IMR-90 (cell line): ENCODE measurements at regions not wholly inside any gene's neighbourhood (a gene's known extent, or its start where the extent isn't known, plus 50 kb on each side); places are given as distances from the start of the nearest gene placed in this dataset.

Source experiments
- CEBPB ChIP-seq: IDR thresholded peaks from 2 replicates; pipeline ENCODE4 v1.6.1; 2012; ENCODE audit warnings: low read depth, low read length, improper control_type of control experiment
- CHD1 ChIP-seq: IDR thresholded peaks from 2 replicates; pipeline ENCODE4 v1.6.1; 2012; ENCODE audit warnings: low read depth, low read length, improper control_type of control experiment
- FOS ChIP-seq: fragments of 150-350 bp; IDR thresholded peaks from 2 replicates; pipeline ENCODE4 v1.6.1; 2016; ENCODE audit warnings: low read depth, low read length
- MAFK ChIP-seq: IDR thresholded peaks from 2 replicates; pipeline ENCODE4 v1.6.1; 2012; ENCODE audit warnings: low read depth, low read length, improper control_type of control experiment
- MXI1 ChIP-seq: IDR thresholded peaks from 2 replicates; pipeline ENCODE4 v1.6.1; 2012; ENCODE audit warnings: low read depth, mild to moderate bottlenecking, low read length, moderate library complexity, borderline replicate concordance
- POLR2A ChIP-seq: IDR thresholded peaks from 2 replicates; pipeline ENCODE4 v1.6.1; 2012; ENCODE audit warnings: mild to moderate bottlenecking, low read depth, low read length
- RAD21 ChIP-seq: IDR thresholded peaks from 2 replicates; pipeline ENCODE4 v1.6.1; 2012; ENCODE audit warnings: low read length, improper control_type of control experiment
- RCOR1 ChIP-seq: IDR thresholded peaks from 2 replicates; pipeline ENCODE4 v1.6.1; 2012; ENCODE audit warnings: mild to moderate bottlenecking, low read length, improper control_type of control experiment; ENCODE audit not compliant: insufficient replicate concordance
- RFX5 ChIP-seq: IDR thresholded peaks from 2 replicates; pipeline ENCODE4 v1.8.0; 2012; ENCODE audit warnings: low read depth, mild to moderate bottlenecking, low read length, moderate library complexity
- SMC3 ChIP-seq: fragments of 150-350 bp; IDR thresholded peaks from 2 replicates; pipeline ENCODE4 v1.6.1; 2016; ENCODE audit warnings: low read depth, mild to moderate bottlenecking, antibody characterized with exemption, low read length, moderate library complexity
- TF ChIP-seq, protein P1 (sequence below): conservative IDR thresholded peaks from 2 replicates; pipeline ENCODE4 v1.5.1; 2012; ENCODE audit warnings: mild to moderate bottlenecking, low read depth, low read length, improper control_type of control experiment
- TF ChIP-seq, protein P2 (sequence below): fragments of 150-350 bp; IDR thresholded peaks from 2 replicates; pipeline ENCODE4 v1.6.1; 2017; ENCODE audit warnings: mild to moderate bottlenecking, antibody characterized with exemption, low read length, low read depth
- TF ChIP-seq, protein P3 (sequence below): fragments of 150-350 bp; IDR thresholded peaks from 2 replicates; pipeline ENCODE4 v1.6.1; 2016; ENCODE audit warnings: low read depth, mild to moderate bottlenecking, low read length, moderate library complexity, borderline replicate concordance

DNA sequence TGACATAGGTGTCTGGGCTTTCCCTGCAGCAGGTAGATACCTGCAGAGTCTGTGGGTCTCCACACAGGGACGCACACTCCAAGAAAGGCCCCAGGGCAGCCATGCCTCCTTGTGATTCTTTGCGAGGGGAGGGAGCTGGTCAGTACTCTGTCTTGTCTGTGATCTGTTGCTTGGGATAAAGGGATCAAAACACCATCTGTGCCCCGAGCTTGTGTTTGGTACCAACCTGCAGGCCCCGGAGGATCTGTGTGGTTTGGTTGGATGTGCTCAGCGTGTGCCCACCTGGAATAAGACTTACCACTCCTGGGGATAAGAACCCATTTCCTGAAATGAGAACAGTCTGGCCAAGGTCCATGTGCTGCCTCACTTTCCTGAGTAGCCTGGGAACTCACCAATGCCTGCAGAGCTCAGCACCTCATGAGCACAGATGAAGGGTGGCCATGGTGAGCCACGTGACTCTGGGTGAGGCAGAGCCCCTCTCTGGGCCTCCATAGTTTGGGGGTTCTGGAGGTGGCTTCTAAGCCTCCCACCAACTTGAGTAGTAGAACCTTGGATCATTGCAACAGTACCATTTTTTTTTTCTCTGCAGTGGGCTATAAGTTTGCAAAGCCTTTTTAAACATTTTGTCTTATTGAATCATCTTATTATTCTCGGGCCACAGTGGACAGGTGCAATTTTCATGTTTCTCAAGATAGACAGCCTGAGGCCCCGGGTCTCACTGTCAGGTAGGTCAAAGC lies 134.8 kb downstream of the DDX1 start:
- TF ChIP-seq, protein P1, sequence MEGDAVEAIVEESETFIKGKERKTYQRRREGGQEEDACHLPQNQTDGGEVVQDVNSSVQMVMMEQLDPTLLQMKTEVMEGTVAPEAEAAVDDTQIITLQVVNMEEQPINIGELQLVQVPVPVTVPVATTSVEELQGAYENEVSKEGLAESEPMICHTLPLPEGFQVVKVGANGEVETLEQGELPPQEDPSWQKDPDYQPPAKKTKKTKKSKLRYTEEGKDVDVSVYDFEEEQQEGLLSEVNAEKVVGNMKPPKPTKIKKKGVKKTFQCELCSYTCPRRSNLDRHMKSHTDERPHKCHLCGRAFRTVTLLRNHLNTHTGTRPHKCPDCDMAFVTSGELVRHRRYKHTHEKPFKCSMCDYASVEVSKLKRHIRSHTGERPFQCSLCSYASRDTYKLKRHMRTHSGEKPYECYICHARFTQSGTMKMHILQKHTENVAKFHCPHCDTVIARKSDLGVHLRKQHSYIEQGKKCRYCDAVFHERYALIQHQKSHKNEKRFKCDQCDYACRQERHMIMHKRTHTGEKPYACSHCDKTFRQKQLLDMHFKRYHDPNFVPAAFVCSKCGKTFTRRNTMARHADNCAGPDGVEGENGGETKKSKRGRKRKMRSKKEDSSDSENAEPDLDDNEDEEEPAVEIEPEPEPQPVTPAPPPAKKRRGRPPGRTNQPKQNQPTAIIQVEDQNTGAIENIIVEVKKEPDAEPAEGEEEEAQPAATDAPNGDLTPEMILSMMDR, result no peak
- TF ChIP-seq RAD21 (no peak), RCOR1 (no peak), FOS (no peak), RFX5 (no peak), SMC3 (no peak), CHD1 (no peak), POLR2A (no peak), MXI1 (no peak), CEBPB (no peak), MAFK (no peak)
- TF ChIP-seq, protein P2, sequence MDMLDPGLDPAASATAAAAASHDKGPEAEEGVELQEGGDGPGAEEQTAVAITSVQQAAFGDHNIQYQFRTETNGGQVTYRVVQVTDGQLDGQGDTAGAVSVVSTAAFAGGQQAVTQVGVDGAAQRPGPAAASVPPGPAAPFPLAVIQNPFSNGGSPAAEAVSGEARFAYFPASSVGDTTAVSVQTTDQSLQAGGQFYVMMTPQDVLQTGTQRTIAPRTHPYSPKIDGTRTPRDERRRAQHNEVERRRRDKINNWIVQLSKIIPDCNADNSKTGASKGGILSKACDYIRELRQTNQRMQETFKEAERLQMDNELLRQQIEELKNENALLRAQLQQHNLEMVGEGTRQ, result no peak
- TF ChIP-seq, protein P3, sequence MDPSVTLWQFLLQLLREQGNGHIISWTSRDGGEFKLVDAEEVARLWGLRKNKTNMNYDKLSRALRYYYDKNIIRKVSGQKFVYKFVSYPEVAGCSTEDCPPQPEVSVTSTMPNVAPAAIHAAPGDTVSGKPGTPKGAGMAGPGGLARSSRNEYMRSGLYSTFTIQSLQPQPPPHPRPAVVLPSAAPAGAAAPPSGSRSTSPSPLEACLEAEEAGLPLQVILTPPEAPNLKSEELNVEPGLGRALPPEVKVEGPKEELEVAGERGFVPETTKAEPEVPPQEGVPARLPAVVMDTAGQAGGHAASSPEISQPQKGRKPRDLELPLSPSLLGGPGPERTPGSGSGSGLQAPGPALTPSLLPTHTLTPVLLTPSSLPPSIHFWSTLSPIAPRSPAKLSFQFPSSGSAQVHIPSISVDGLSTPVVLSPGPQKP, result no peak
